GM06990 (cell line): ENCODE measurements at regions not wholly inside any gene's neighbourhood (a gene's known extent, or its start where the extent isn't known, plus 50 kb on each side); places are given as distances from the start of the nearest gene placed in this dataset.

Experiments used
- DNase-seq: peaks from one replicate; pipeline ENCODE4 v3.0.0-alpha.2; 2011; ENCODE audit not compliant: insufficient read length; ENCODE audit errors: extremely low read depth
- H3K27me3 ChIP-seq: replicated peaks from 2 replicates; pipeline ENCODE4 v1.6.0; 2011; ENCODE audit warnings: low read length; ENCODE audit not compliant: control insufficient read depth, insufficient read depth
- H3K36me3 ChIP-seq: 2 replicates; pipeline ENCODE4 v1.5.1; 2011; ENCODE audit warnings: low read length; ENCODE audit not compliant: control insufficient read depth, insufficient read depth
- H3K4me3 ChIP-seq: replicated peaks from 2 replicates; pipeline ENCODE4 v1.5.1; 2011; ENCODE audit warnings: low read depth, mild to moderate bottlenecking, control low read depth, low read length
- TF ChIP-seq, protein P1 (sequence below): IDR thresholded peaks from 2 replicates; pipeline ENCODE4 v1.5.1; 2011; ENCODE audit warnings: low read length, control low read depth, mild to moderate bottlenecking, inconsistent platforms; ENCODE audit not compliant: insufficient read depth, poor library complexity, severe bottlenecking

- TF ChIP-seq, protein P1, sequence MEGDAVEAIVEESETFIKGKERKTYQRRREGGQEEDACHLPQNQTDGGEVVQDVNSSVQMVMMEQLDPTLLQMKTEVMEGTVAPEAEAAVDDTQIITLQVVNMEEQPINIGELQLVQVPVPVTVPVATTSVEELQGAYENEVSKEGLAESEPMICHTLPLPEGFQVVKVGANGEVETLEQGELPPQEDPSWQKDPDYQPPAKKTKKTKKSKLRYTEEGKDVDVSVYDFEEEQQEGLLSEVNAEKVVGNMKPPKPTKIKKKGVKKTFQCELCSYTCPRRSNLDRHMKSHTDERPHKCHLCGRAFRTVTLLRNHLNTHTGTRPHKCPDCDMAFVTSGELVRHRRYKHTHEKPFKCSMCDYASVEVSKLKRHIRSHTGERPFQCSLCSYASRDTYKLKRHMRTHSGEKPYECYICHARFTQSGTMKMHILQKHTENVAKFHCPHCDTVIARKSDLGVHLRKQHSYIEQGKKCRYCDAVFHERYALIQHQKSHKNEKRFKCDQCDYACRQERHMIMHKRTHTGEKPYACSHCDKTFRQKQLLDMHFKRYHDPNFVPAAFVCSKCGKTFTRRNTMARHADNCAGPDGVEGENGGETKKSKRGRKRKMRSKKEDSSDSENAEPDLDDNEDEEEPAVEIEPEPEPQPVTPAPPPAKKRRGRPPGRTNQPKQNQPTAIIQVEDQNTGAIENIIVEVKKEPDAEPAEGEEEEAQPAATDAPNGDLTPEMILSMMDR, result no peak
- DNase-seq, result no peak
- H3K36me3 ChIP-seq, result no peaks in the 10 kb centered on the region
- H3K27me3 ChIP-seq, result peaks cover 2% of the 10 kb centered on the region
- H3K4me3 ChIP-seq, result no peak overlapping the region
These were observed 85.5 kb upstream of the ADRA2C start for GRCh38 chr4:3680656-3681055.

GRCh38 chr4:3679851-3680311, 86.3 kb upstream of the ADRA2C start:
- peaks cover 2% of the 10 kb centered on the region for H3K27me3 ChIP-seq
- no peak overlapping the region for H3K4me3 ChIP-seq

DNA sequence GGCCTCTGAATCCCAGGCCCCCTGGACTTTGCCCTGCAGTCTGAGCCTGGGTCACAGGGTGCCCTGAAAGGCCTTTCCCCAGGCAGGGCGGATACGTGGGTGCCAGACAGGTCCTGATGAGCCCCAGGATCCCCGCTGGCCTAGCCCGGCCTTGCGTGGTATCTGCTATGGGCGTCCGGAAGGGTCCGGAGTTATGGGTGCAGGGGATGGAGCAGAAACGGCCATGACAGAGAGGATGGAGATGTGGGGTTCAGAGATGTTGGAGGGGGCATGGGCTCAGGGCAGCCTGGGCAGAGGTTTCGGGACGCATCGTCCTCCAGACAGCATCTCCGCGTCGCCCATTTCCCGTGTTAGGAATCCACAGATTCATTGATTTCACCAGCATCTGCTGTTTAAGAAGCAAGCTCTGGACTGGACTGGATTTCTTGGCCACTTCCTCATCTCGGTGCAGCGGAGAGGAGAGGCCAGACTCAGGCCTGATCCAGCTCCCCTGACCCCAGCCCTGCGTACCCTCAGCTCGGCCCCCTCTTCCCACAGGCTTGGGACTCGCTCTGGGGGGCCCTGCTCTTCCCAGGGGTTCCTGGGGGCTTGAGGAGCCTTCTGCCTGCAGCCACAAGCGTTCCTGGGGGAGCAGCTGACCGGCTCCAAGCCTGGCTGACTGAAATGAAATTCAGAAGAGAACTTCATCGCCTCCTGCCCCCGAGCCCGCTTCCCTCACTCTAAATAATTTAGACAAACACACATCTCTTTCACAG, 86.9 kb upstream of the ADRA2C start:
- H3K4me3 ChIP-seq, result no peak overlapping the region

More at GRCh38 chr4:3679851-3680311, 86.3 kb upstream of the ADRA2C start:
- TF ChIP-seq, protein P1, result no peak
- no peaks in the 10 kb centered on the region for H3K36me3 ChIP-seq
- DNase-seq, result no peak

DNA sequence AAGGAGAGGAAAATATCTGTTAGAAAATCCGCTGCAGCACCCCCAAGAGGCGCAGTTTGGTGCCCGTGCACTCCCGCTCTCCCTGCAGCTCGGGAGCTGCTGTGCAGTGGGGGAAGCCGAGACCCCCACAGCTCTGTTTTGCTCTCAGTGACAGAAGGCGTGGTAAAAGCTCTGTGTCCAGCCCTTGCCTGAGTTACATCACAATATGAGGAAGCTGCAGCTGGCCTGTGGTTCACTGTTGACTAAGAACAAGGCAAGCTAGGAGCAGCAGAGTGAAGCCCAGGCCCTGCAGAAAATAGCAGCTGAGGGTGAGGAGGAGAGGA, 88.5 kb upstream of the ADRA2C start:
- no peak for DNase-seq
- Histone ChIP-seq H3K4me3 (no peak overlapping the region), H3K27me3 (peaks cover 2% of the 10 kb centered on the region), H3K36me3 (no peaks in the 10 kb centered on the region)
- TF ChIP-seq, protein P1, result no peak

More for the DNA sequence above, 86.9 kb upstream of the ADRA2C start:
- Histone ChIP-seq H3K36me3 (no peaks in the 10 kb centered on the region), H3K27me3 (peaks cover 2% of the 10 kb centered on the region)
- TF ChIP-seq, protein P1, result no peak
- DNase-seq, result no peak

- TF ChIP-seq, protein P1, result no peak
- DNase-seq, result no peak
- Histone ChIP-seq H3K4me3 (no peak overlapping the region), H3K36me3 (no peaks in the 10 kb centered on the region), H3K27me3 (peaks cover 2% of the 10 kb centered on the region)
These were observed 89.1 kb upstream of the ADRA2C start for GRCh38 chr4:3676907-3677747.
